Stomach (tissue), 8 donors: ENCODE measurements at regions not wholly inside any gene's neighbourhood (a gene's known extent, or its start where the extent isn't known, plus 50 kb on each side); places are given as distances from the start of the nearest gene placed in this dataset.

Experiments used
- DNase-seq, 2 donors: peaks; one replicate each; pipeline versions ENCODE4 v3.0.0 to v3.0.0-alpha.2; 2013 to 2019
- H3K27ac ChIP-seq, 5 donors: fragments of 200-600 bp in 4 of 5; sonication (generic) in 4 of 5; one replicate each; pipeline ENCODE4 v1.5.1; 2013 to 2019; ENCODE audit warnings: mild to moderate bottlenecking in 1 of 5, moderate library complexity in 1 of 5
- H3K27me3 ChIP-seq, 3 donors: fragments of 200-600 bp; sonication (generic); one replicate each; pipeline ENCODE4 v1.5.1; 2017 to 2019; ENCODE audit warnings: mixed run types in 1 of 3
- H3K36me3 ChIP-seq, 4 donors: fragments of 200-600 bp; sonication (generic); 1 replicate in 3 of 4; 2 replicates in 1 of 4; pipeline ENCODE4 v1.5.1; 2016 to 2019
- H3K4me1 ChIP-seq, 4 donors: fragments of 200-600 bp; sonication (generic); one replicate each; pipeline ENCODE4 v1.5.1; 2016 to 2019
- H3K4me3 ChIP-seq, 4 donors: fragments of 200-600 bp; sonication (generic) in 3 of 4; one replicate each; pipeline ENCODE4 v1.5.1; 2016 to 2019; ENCODE audit warnings: mild to moderate bottlenecking in 1 of 4
- H3K9me3 ChIP-seq, 4 donors: fragments of 200-600 bp; sonication (generic); one replicate each; pipeline ENCODE4 v1.5.1; 2016 to 2019
- CTCF ChIP-seq, 7 experiments: fragments of 450-650 bp in 4 of 7; fragments of 200-600 bp in 3 of 7; sonication (generic) in 3 of 7; IDR thresholded peaks; one replicate each; pipeline ENCODE4 v1.5.1; 2016 to 2019; ENCODE audit warnings: antibody characterized with exemption in 7 of 7, control low read depth in 2 of 7, mild to moderate bottlenecking in 1 of 7
- EP300 ChIP-seq: sonication (generic); formaldehyde crosslinking; IDR thresholded peaks from one replicate; pipeline ENCODE4 v1.6.1; 2017; ENCODE audit warnings: antibody characterized with exemption
- POLR2A ChIP-seq, 4 donors: fragments of 450-650 bp; IDR thresholded peaks; one replicate each; pipeline ENCODE4 v1.6.1; 2016; ENCODE audit warnings: antibody characterized with exemption in 4 of 4, control low read depth in 2 of 4, mild to moderate bottlenecking in 1 of 4, moderate library complexity in 1 of 4
- POLR2AphosphoS5 ChIP-seq, 3 donors: sonication (generic); formaldehyde crosslinking; IDR thresholded peaks; one replicate each; pipeline ENCODE4 v1.6.1; 2016; ENCODE audit warnings: antibody characterized with exemption in 3 of 3
- WGBS, 5 donors: extraction: QIAGEN DNeasy Blood & Tissue Kit in 3 of 5; methylation state at CpG; one replicate each; pipeline versions ENCODE4 v1.1.5 to v1.1.7; 2013 to 2018; 5-methylcytosine and 5-hydroxymethylcytosine counted together
- intact Hi-C: fragments of 100-400 bp; cut with DNase I; formaldehyde crosslinking; loops from one replicate; pipeline ENCODE4 v1.15.1; 2023; ENCODE audit warnings: low total_unique reads
- donor health status: healthy with polysubstance abuse.
- donor health status: Bipolar disorder and iron deficiency.
- donor health status: healthy.

DNA sequence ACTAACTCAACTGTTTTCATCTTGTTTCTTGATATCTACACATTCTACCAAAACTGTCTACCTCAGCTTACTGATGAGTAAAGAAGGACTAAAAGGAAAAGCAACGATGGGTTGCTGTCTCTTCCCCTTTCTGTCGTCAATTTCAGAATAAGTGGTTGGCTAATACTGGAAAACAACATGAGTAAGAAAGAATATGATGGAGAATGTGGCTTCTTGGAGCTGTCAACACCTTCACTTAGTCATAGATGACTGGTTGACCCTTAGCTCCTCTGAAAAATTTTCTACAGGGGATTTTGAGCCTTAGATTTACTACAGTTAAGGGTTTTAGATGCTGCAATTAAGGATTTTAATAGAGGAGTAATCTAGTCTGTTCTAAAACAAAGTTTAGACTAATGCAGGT is 797.9 kb downstream of the TLE4 start:
- WGBS, 5 donors, result 72 to 83% (median 81%) methylated on average over 2 of the region's 2 CpGs
- TF ChIP-seq POLR2A (IDR thresholded peaks at IDR 0.05), result no peak
- no peak for TF ChIP-seq POLR2AphosphoS5 (IDR thresholded peaks at IDR 0.05)
- no peak for TF ChIP-seq CTCF (IDR thresholded peaks at IDR 0.05)
- no peak for TF ChIP-seq EP300

DNA sequence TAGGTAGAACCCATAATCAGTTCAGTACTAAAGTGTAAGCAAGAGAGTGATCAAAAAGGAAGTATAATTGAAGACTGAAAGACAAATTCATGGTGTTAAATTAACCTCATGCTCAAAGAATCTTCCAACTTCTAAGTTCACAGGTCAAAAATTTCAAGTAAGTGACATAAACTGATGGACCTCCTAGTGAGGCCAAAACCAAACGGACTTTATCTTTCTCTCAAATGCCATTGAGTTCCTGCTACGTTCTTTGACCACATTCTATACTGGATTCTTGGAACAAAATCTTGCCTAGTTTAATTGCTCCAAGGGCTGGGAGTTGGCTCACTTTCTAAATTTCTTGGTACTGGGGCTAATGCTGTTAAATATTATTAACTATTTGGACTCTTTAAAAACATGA is 794.9 kb downstream of the TLE4 start:
- Histone ChIP-seq H3K4me3 (no peak overlapping the region), H3K9me3 (peaks cover 0 to 6% (median 2%) of the 10 kb centered on the region in 4 donors), H3K4me1 (no peaks in the 10 kb centered on the region), H3K27ac (no peak overlapping the region), H3K27me3 (no peaks in the 10 kb centered on the region), H3K36me3 (no peaks in the 10 kb centered on the region)
- 0 to 64% (median 23%) methylated on average over 2 of the region's 2 CpGs for WGBS, 5 donors
- no peak for DNase-seq
- no peak for TF ChIP-seq CTCF (IDR thresholded peaks at IDR 0.05)
- no peak for TF ChIP-seq POLR2AphosphoS5 (IDR thresholded peaks at IDR 0.05)
- TF ChIP-seq EP300, result no peak
- TF ChIP-seq POLR2A (IDR thresholded peaks at IDR 0.05), result no peak
- intact Hi-C loops, result no loop called here

More for the DNA sequence above, 797.9 kb downstream of the TLE4 start:
- H3K27ac ChIP-seq, result no peak overlapping the region
- H3K4me3 ChIP-seq, result no peak overlapping the region
- DNase-seq, result no peak
- intact Hi-C loops, result no loop called here
- no peaks in the 10 kb centered on the region for H3K36me3 ChIP-seq
- no peaks in the 10 kb centered on the region for H3K4me1 ChIP-seq
- no peaks in the 10 kb centered on the region for H3K27me3 ChIP-seq
- peaks cover 0 to 6% (median 2%) of the 10 kb centered on the region in 4 donors for H3K9me3 ChIP-seq

DNA sequence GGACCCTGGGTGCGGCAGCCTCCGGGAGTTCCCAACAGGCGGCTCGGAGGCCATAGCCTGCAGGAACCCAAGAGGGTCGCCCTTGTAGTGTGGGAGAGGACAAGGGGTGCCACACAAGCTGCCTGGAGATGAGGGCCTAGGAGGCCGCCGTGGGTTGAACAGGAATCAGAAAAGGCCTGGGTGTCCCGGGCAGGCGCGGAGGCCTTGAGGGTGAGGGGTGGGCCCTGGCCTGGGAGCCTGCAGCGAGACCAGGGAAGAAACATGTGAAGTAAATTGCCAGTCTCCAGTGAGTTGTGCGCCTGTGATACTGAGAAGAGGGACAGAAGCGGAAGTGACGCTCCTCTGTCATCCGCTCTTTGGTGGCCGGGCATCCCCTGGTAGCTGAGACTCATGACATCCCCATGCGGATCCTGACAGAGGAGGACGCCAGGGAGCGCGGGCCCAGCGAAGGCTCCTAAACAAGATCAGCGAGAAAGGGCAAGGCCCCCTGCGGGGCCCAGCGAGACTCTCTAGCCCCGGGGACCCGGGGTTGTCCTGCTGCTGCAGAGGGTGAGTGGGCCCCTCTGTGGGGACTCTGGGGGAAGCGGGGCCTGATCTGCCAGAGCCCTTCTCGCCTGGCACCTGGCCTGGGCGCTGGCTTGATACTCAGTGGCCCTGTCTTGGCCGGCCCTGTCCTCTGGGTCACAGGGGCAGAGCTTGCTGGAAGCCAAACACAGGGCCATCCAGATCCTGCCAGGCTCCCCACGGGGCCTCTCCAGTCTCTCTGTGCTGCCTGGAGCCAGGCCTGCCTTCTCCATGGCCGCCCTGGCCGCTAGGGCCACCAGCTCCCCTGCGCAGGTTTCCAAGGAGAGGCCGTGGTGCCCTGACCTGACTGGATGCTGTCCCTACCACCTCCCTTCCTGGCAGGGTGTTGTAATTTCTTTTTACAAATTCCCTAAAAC is 788.4 kb downstream of the TLE4 start:
- H3K4me3 ChIP-seq, result no peak overlapping the region
- no peaks in the 10 kb centered on the region for H3K36me3 ChIP-seq
- H3K27me3 ChIP-seq, result no peaks in the 10 kb centered on the region
- no peak overlapping the region for H3K27ac ChIP-seq
- TF ChIP-seq POLR2A (IDR thresholded peaks at IDR 0.05) (no peak), CTCF (IDR thresholded peaks at IDR 0.05) (no peak), EP300 (no peak), POLR2AphosphoS5 (IDR thresholded peaks at IDR 0.05) (no peak)
- no peaks in the 10 kb centered on the region for H3K4me1 ChIP-seq
- peaks cover 0 to 13% (median under 1%) of the 10 kb centered on the region in 4 donors for H3K9me3 ChIP-seq
- 90 to 95% (median 95%) methylated on average over 28 to 35 of the region's 35 CpGs for WGBS, 5 donors
- DNase-seq, result no peak
- intact Hi-C loops, result no loop called here

GRCh38 chr9:80359291-80359690 is 787.5 kb downstream of the TLE4 start:
- Histone ChIP-seq H3K27me3 (no peaks in the 10 kb centered on the region), H3K27ac (no peak overlapping the region), H3K4me3 (no peak overlapping the region), H3K9me3 (peaks cover 0 to 13% (median 0%) of the 10 kb centered on the region in 4 donors), H3K4me1 (no peaks in the 10 kb centered on the region), H3K36me3 (no peaks in the 10 kb centered on the region)
- no peak for TF ChIP-seq EP300
- no peak for TF ChIP-seq POLR2AphosphoS5 (IDR thresholded peaks at IDR 0.05)
- DNase-seq, result no peak
- 91 to 100% (median 99%) methylated on average over 2 to 11 of the region's 11 CpGs for WGBS, 5 donors
- intact Hi-C loops, result no loop called here

- DNase-seq, result no peak
- intact Hi-C loops, result no loop called here
- H3K27me3 ChIP-seq, result no peaks in the 10 kb centered on the region
- 78 to 97% (median 92%) methylated on average over 2 of the region's 2 CpGs for WGBS, 5 donors
- H3K4me3 ChIP-seq, result no peak overlapping the region
- H3K36me3 ChIP-seq, result no peaks in the 10 kb centered on the region
- no peak overlapping the region for H3K27ac ChIP-seq
- no peaks in the 10 kb centered on the region for H3K4me1 ChIP-seq
- H3K9me3 ChIP-seq, result no peaks in the 10 kb centered on the region
- TF ChIP-seq POLR2A (IDR thresholded peaks at IDR 0.05), result no peak
- TF ChIP-seq CTCF (IDR thresholded peaks at IDR 0.05), result no peak
- TF ChIP-seq POLR2AphosphoS5 (IDR thresholded peaks at IDR 0.05), result no peak
Measured at GRCh38 chr9:80352967-80353366, 781.2 kb downstream of the TLE4 start.
